Endothelial cell of umbilical vein (primary cell): ENCODE measurements at regions not wholly inside any gene's neighbourhood (a gene's known extent, or its start where the extent isn't known, plus 50 kb on each side); places are given as distances from the start of the nearest gene placed in this dataset.

Experiments used
- BruUV-seq: library from RNA; stranded (reverse); fragments of 400-500 nt; replicated peaks from 2 replicates; lab custom pipeline; 2021; lab: Mats Ljungman, UMichigan
- CTCF ChIA-PET: fragments of 300-600, 350-600 bp; sonication (Branson Sonifier 250); formaldehyde crosslinking; loops from one replicate; lab custom pipeline; 2021; ENCODE audit warnings: antibody characterized with exemption, inconsistent platforms; lab: Charles Lee
- POLR2A ChIA-PET: fragments of 300-600, 350-600 bp; sonication (Branson Sonifier 250); formaldehyde crosslinking; loops from one replicate; lab custom pipeline; 2021; ENCODE audit warnings: antibody characterized with exemption, inconsistent platforms; lab: Charles Lee
- DNase-seq: peaks from one replicate; pipeline ENCODE4 v3.0.0-alpha.2; 2011; ENCODE audit warnings: low read depth, low spot score
- FAIRE-seq: peaks from 2 replicates; lab custom pipeline; 2011; peaks lifted over from hg19 to GRCh38; lab: Jason Lieb, UNC
- H2AFZ ChIP-seq: 2 replicates; pipeline ENCODE4 v1.6.0; 2012; ENCODE audit warnings: low read depth, low read length, control low read depth, inconsistent platforms
- H3K27ac ChIP-seq: 2 replicates; pipeline ENCODE4 v1.5.1; 2011; ENCODE audit warnings: low read depth, mild to moderate bottlenecking, control low read depth, low read length, moderate library complexity; ENCODE audit not compliant: insufficient read depth
- H3K27me3 ChIP-seq, 2 experiments: 2 replicates each; pipeline versions ENCODE4 v1.6.0 to v1.6.1; 2011; ENCODE audit warnings: low read length in 2 of 2, mixed read lengths in 1 of 2; ENCODE audit not compliant: control insufficient read depth in 2 of 2, insufficient read depth in 2 of 2
- H3K36me3 ChIP-seq, 2 experiments: 2 replicates in 1 of 2; 3 replicates in 1 of 2; pipeline ENCODE4 v1.5.1; 2011; ENCODE audit warnings: low read length in 2 of 2, mild to moderate bottlenecking in 1 of 2, moderate library complexity in 1 of 2; ENCODE audit not compliant: control insufficient read depth in 2 of 2, insufficient read depth in 2 of 2; ENCODE audit errors: extremely low read depth in 1 of 2
- H3K4me1 ChIP-seq: 3 replicates; pipeline ENCODE4 v1.5.1; 2011; ENCODE audit warnings: mild to moderate bottlenecking, low read length; ENCODE audit not compliant: control insufficient read depth, insufficient read depth; ENCODE audit errors: extremely low read depth
- H3K4me2 ChIP-seq: 2 replicates; pipeline ENCODE4 v1.6.1; 2011; ENCODE audit warnings: low read length, control low read depth, mixed read lengths; ENCODE audit not compliant: insufficient read depth
- H3K4me3 ChIP-seq, 3 experiments: fragments of 200-600 bp in 1 of 3; sonication (generic), shearing (Covaris generic) in 1 of 3; replicated peaks in 1 of 3; 2 replicates each; pipeline ENCODE4 v1.5.1; 2011 to 2016; ENCODE audit warnings: control low read depth in 3 of 3, low read length in 3 of 3, mild to moderate bottlenecking in 2 of 3, inconsistent platforms in 1 of 3, low read depth in 1 of 3, moderate library complexity in 1 of 3; ENCODE audit not compliant: insufficient read depth in 1 of 3
- H3K79me2 ChIP-seq: 2 replicates; pipeline ENCODE4 v1.6.0; 2012; ENCODE audit warnings: low read length, inconsistent platforms; ENCODE audit not compliant: control insufficient read depth, insufficient read depth
- H3K9ac ChIP-seq: replicated peaks from 2 replicates; pipeline ENCODE3; 2011; ENCODE audit warnings: low read length, control low read depth; ENCODE audit not compliant: insufficient read depth; ENCODE audit errors: extremely low read depth
- H3K9me1 ChIP-seq: replicated peaks from 3 replicates; pipeline ENCODE4 v1.6.0; 2011; ENCODE audit warnings: mild to moderate bottlenecking, low read length; ENCODE audit not compliant: control insufficient read depth, insufficient read depth; ENCODE audit errors: extremely low read depth
- H3K9me3 ChIP-seq: replicated peaks from 2 replicates; pipeline ENCODE4 v1.5.1; 2012; ENCODE audit warnings: low read length, inconsistent platforms; ENCODE audit not compliant: control insufficient read depth, insufficient read depth
- H4K20me1 ChIP-seq: replicated peaks from 2 replicates; pipeline ENCODE3; 2011; ENCODE audit warnings: mild to moderate bottlenecking, low read length; ENCODE audit not compliant: control insufficient read depth, insufficient read depth; ENCODE audit errors: extremely low read depth
- FOS ChIP-seq: IDR thresholded peaks from 2 replicates; pipeline ENCODE4 v1.6.1; 2011; ENCODE audit warnings: mild to moderate bottlenecking, low read length, moderate library complexity, borderline replicate concordance; ENCODE audit not compliant: insufficient read depth
- GATA2 ChIP-seq: IDR thresholded peaks from 2 replicates; pipeline ENCODE4 v1.7.0; 2011; ENCODE audit warnings: low read depth, mild to moderate bottlenecking, moderate library complexity, mixed read lengths, low read length; ENCODE audit not compliant: insufficient read length, insufficient read depth
- MYC ChIP-seq: IDR thresholded peaks from one replicate; pipeline ENCODE4 v1.6.1; 2011; ENCODE audit warnings: mild to moderate bottlenecking, low read depth, low read length
- dilution Hi-C: fragments of 300-500 bp; cut with MboI; formaldehyde crosslinking; loops from one replicate; pipeline ENCODE4 v1.15.0; 2019; ENCODE audit warnings: low sequenced_read_pairs; ENCODE audit not compliant: extremely low pct_ligation_motif_present
- intact Hi-C: fragments of 100-400 bp; cut with micrococcal nuclease; formaldehyde crosslinking; loops from one replicate; pipeline ENCODE4 v1.10.0; 2022
- TF ChIP-seq, protein P1 (sequence below), 2 donors: IDR thresholded peaks; 1 replicate in 1 of 2; 2 replicates in 1 of 2; pipeline ENCODE4 v1.5.1; 2011; ENCODE audit warnings: low read length in 2 of 2, mild to moderate bottlenecking in 2 of 2, moderate library complexity in 2 of 2, control low read depth in 1 of 2, inconsistent platforms in 1 of 2, low read depth in 1 of 2; ENCODE audit not compliant: insufficient read depth in 1 of 2; ENCODE audit errors: extremely low read depth in 1 of 2

DNA sequence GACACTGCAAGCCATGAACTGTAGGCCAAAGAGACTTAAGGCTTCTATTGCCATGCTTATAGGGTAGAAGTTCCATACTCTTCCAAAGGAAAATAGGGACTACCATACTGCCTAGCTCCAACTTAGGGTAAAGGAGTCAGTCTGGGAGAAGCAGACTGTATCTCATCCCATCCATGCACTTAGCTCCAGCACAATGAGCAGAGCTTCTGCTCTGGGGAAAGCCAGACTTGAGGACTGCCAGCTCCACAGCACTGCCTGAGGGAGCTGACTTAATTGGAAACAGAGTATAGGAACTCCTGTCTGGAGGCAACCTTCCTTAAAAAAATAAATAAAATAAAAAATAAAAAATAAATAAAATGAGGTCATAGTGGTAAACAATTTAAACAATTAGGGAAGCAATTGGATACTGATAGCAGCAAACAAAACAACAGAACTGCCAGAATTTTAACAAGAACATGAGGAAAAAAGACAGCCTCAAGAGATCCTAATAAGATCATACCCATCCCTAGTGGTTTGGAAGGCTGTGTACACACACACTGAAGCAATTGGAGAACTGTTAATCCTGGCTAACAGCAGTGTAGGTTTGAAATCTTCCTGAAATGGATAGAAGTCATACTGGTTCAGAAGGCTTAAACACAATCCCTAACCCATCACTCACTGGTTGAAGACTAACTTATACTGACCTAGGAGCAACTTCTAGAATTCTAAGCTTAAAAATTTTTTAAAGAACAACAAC is 550.1 kb downstream of the TBC1D4 start:
- DNase-seq = no peak
- ChIA-PET POLR2A (no interaction called here), CTCF (interaction anchor here (0.9 kb wide), 1 partner anchor 12 kb away, joined by 3 read pairs; no protein-coding TSS in a partner anchor)
- no TSS peak for BruUV-seq
- H3K4me1 ChIP-seq = peaks cover 5% of the 10 kb centered on the region
- no peaks in the 10 kb centered on the region for H4K20me1 ChIP-seq
- H3K4me3 ChIP-seq = no peak overlapping the region
- H3K9me1 ChIP-seq = no peaks in the 10 kb centered on the region
- H2AFZ ChIP-seq = no peak overlapping the region
- FAIRE-seq = no peak
- no peak overlapping the region for H3K27ac ChIP-seq
- no peaks in the 10 kb centered on the region for H3K36me3 ChIP-seq
- H3K79me2 ChIP-seq = no peaks in the 10 kb centered on the region
- H3K4me2 ChIP-seq = no peak overlapping the region
- TF ChIP-seq GATA2 (no peak), FOS (no peak), MYC (no peak)
- TF ChIP-seq, protein P1, sequence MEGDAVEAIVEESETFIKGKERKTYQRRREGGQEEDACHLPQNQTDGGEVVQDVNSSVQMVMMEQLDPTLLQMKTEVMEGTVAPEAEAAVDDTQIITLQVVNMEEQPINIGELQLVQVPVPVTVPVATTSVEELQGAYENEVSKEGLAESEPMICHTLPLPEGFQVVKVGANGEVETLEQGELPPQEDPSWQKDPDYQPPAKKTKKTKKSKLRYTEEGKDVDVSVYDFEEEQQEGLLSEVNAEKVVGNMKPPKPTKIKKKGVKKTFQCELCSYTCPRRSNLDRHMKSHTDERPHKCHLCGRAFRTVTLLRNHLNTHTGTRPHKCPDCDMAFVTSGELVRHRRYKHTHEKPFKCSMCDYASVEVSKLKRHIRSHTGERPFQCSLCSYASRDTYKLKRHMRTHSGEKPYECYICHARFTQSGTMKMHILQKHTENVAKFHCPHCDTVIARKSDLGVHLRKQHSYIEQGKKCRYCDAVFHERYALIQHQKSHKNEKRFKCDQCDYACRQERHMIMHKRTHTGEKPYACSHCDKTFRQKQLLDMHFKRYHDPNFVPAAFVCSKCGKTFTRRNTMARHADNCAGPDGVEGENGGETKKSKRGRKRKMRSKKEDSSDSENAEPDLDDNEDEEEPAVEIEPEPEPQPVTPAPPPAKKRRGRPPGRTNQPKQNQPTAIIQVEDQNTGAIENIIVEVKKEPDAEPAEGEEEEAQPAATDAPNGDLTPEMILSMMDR (IDR thresholded peaks at IDR 0.05; ENCODE audit: extremely low read depth in 1 of 2, insufficient read depth in 1 of 2, low read depth in 1 of 2, low read length in 2 of 2) = no peak
- H3K9me3 ChIP-seq = no peaks in the 10 kb centered on the region
- no peaks in the 10 kb centered on the region for H3K27me3 ChIP-seq
- dilution Hi-C loops = no loop called here
- H3K9ac ChIP-seq = no peak overlapping the region
- intact Hi-C loops = no loop called here
